Fibroblast of skin of right biceps (primary cell): ENCODE measurements at regions not wholly inside any gene's neighbourhood (a gene's known extent, or its start where the extent isn't known, plus 50 kb on each side); places are given as distances from the start of the nearest gene placed in this dataset.

Source experiments
- DNase-seq: peaks from one replicate; pipeline ENCODE4 v3.0.0-alpha.2; 2013

GRCh38 chr11:70688142-70688541 is 289.8 kb downstream of the CTTN start:
- no peak for DNase-seq

GRCh38 chr11:70689764-70690163 is 291.4 kb downstream of the CTTN start:
- no peak for DNase-seq

GRCh38 chr11:70692131-70692530 is 293.8 kb downstream of the CTTN start:
- DNase-seq, result no peak

DNA sequence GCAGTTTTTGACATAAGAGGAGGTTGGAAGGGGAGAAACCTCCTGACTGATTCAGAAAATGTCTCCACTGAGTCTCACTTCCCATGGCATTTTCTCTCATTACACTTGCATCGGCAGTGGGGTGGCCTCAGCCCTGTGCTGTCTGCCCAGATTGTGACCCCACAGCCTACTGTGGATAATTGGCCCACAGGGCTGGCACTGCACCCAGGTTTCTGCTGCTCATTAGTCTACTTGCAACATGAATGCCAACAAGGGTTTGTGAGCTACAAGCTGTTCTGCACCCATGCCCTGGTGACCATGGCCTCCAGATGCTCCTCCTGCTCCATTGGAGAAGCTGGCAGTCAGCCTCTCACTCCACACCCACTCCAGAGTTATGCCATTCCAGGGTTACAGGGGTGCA is 296.0 kb downstream of the CTTN start:
- no peak for DNase-seq

- DNase-seq, result no peak
Measured at GRCh38 chr11:70695086-70695960, 297.0 kb downstream of the CTTN start.

- no peak for DNase-seq
Measured at GRCh38 chr11:70696076-70696475, 297.7 kb downstream of the CTTN start.

DNA sequence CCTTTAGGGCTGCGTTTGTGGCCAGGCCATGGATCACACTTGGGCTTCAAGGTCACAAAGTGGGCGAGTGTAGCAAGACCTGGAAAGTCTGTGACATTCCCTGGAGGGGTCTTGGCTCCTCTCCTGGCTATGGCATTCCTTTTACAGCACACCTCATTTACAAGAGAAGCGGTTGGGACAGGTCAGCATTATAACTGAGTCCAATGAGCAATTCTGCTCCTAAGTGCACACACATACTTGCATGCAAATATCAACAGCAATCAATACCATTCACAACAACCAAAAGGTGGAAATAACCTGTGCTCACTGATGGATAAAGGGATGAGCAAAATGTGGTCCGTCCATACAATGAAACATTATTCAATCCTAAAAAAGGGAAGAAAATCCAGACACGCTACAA is 298.2 kb downstream of the CTTN start:
- no peak for DNase-seq

- no peak for DNase-seq
Measured at GRCh38 chr11:70697701-70698100, 299.4 kb downstream of the CTTN start.

GRCh38 chr11:70698871-70699270 is 300.5 kb downstream of the CTTN start:
- no peak for DNase-seq

GRCh38 chr11:70699294-70700221 is 301.2 kb downstream of the CTTN start:
- DNase-seq, result no peak

DNA sequence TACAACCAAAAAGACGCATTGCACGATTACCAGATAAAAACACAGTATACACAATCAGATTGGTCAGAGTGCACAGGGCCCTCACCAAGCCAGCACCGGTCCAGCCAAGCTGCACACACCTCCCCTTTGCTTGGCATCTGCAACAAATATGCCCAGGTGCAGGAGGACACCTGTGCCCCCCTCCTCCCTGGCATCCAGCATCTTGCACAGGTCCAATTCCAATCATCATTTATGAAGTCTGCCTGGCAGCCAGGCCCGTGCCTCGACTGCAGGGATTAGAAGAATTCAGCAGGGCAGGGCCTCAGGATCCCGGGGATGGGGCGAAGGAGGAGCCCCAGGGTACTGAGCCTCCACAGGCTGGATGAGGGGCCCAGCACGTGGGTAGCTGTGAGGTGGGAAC is 302.1 kb downstream of the CTTN start:
- DNase-seq, result no peak

GRCh38 chr11:70700871-70701270 is 302.5 kb downstream of the CTTN start:
- DNase-seq, result no peak

DNA sequence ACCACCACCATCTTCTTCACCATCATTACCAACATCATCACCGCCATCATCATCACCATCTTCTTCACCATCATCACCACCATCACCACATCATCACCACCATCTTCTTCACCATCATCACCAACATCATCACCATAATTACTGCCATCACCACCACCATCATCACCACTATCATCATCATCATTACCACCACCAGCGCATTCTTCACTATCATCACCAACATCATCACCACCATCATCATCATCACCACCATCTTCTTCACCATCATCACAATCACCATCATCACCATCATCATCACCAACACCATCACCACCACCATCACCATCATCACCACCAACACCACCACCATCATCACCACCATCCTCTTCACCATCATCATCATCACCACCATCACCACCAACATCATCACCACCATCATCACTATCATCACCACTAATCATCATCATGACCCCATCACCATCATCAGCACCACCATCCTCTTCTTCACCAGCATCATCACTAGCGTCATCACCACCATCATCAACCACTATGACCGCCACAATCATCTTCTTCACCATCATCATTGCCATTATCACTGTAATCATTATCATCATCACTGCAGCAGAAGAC is 303.8 kb downstream of the CTTN start:
- DNase-seq, result no peak

DNA sequence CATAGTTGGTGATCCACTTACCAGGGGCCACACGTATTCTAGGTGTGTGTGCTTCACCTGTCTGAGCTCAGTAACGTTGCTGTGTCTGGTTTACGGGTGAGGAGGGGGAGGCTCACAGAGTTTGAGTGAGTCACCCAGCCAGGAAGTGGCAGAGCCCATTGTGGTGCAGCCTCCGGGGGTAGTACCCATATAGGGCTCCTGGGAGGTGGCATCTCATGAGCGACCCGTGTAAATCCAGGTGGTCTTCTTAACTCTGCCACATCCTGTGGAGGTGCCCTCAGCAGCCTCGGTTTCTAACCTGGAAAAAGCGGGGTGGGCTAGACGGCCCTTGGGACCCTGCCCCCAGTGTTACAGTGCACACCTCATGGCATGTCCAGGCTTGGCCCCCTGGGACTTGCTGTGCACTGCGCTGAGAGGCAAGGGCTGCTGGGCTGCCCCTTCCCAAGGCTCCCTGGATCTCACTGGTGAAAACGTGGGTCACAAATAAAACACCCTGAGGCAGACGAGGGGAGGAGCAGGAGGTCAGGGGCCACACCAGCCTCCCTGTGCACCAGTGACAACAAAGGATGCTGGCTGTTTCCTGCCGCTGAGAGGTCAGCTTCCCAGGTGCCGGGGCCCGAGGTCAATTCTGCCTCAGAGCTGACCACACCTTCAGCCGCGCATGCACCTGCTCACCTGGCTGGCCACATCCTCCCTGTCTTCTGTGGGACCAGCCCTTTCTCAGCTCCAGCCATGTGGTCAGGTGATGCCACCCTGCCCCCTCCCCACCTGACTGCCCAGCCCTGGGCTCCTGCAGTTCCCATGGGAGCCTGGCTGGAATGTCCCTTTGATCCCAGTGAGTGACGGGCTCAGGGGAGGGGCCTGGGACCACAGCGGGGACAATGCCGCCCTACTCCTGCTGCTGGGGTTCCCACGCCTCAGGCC is 305.1 kb downstream of the CTTN start:
- DNase-seq, result no peak

DNA sequence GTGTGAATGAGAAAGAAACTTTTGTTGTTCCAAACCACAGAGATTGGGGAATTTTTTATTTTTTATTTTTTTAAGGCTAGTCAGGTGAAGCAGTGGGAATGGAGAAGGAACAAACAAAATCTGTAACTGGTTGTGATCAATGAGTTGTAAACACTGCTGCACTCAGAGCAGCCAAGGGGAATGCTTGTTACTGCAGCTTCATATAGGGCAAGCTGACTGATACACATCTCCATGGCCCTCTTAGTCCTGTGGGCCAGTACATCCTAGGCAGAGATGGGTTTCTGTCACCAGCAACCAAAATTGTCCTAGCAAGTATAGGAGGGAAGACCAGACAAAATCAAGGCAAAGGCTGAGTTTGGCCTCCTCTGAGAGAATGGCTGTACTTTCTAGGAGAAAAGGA is 306.8 kb downstream of the CTTN start:
- DNase-seq, result no peak

DNA sequence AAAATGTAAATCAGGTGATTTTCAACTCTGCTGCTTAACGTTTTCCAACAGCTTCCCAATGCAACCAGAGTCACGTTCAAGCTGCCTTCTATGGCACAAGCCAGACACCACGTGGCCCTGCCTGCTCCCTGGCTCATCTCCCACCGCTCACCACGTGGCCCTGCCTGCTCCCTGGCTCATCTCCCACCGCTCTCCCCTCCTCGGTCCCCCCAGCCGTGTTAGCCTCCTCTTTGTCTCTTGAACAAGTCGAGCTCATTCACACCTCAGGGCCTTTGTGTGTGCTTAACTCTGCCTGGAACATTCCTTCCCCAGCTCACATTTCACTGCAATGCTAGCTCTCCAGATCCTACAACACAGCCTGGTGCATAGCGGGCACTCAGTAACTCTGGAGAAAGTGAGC is 307.6 kb downstream of the CTTN start:
- no peak for DNase-seq

DNA sequence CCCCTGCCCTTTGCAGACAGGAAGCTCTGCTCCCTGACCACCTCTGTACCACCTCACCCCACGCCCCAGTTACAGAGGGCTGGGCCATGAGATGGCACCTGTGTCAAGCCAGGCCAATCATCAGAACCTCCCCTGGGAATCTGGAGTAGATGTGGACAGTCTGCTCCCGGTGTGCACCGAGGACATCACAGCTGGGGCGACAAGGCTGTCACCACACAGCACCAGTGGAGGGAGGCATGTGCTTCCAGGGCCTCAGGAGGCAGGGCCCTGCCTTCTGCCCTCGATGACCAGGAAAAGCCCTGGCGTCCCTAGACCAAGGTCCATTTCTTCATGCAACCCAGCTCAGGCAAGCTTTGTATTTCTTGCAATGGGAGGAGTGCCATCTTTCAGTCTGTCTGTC is 309.5 kb downstream of the CTTN start:
- DNase-seq, result no peak

DNA sequence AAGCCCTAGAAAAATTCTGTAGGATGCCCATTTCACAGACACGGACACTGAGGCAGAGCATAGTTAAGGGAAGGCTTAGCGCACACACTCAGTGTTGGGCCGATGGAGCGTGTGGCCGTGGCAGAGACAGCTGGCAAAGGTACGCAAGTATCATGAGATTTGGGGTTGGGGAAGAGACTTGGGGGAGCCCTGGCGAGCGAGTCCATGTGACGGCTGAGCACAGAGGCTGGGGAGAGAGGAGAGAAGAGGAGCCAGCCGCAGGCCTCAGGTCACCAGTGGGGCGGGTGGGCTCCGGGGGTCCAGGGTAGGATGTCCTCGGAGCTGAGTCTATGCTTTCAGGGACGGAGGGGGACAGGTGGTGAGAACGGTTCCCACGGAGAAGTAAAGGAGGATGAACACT is 311.3 kb downstream of the CTTN start:
- DNase-seq, result no peak

DNA sequence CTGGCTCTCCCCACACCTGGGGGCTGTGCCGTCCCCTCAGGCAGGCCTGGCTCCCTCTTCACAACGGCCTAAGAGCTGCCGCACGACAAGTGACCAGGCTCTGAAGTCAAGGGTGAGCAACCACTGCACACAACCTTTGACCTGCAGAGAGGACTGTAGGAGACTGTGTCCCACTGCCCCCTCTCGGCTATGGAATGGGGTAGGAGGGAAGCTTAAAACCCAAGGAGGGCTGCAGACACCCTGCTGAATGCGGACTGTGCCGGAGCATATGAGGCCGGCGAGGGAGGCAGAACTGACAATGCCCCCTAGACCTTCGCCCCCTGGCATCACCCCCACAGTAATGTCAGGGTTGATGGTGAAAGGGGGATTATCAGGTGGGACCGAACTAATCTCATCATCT is 311.9 kb downstream of the CTTN start:
- no peak for DNase-seq

- DNase-seq, result no peak
Measured at GRCh38 chr11:70710601-70711000, 312.3 kb downstream of the CTTN start.

- no peak for DNase-seq
Measured at GRCh38 chr11:70711095-70711910, 313.0 kb downstream of the CTTN start.

DNA sequence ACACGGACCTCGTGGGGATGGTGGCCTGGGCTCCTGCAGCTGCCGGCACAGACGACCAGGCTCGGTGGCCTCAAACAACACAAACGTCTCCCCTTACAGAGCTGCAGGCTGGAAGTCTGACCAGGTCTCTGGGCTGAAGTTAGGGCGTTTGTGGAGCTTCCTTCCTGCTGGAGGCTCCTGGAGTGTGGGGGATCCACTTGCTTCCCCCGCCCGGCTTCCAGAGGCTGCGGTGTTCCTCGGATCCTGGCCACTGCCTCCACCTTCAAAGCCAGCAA is 313.5 kb downstream of the CTTN start:
- DNase-seq, result no peak
